ENCODE measurements at regions not wholly inside any gene's neighbourhood (a gene's known extent, or its start where the extent isn't known, plus 50 kb on each side); places are given as distances from the start of the nearest gene placed in this dataset.

DNA sequence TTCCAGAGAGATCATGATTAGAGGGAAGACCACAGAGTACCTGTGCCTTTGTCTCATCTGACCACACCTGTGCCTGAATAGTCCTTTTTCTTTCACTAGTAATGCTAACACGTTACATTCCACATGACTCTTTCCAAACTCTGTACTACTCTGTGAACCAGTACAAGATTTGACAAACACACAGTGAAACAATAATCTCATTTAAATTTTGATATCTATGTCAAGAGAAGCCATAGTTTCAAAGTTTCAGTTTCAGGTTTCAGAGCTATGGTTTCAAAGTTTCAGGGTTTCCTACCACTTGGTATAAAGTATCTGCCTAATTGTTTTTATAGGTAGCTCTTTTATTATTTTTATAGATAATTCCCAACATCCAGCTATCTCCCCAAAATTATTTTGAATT lies 62.0 kb upstream of the PHACTR2 start:
- TF ChIP-seq, protein P1, sequence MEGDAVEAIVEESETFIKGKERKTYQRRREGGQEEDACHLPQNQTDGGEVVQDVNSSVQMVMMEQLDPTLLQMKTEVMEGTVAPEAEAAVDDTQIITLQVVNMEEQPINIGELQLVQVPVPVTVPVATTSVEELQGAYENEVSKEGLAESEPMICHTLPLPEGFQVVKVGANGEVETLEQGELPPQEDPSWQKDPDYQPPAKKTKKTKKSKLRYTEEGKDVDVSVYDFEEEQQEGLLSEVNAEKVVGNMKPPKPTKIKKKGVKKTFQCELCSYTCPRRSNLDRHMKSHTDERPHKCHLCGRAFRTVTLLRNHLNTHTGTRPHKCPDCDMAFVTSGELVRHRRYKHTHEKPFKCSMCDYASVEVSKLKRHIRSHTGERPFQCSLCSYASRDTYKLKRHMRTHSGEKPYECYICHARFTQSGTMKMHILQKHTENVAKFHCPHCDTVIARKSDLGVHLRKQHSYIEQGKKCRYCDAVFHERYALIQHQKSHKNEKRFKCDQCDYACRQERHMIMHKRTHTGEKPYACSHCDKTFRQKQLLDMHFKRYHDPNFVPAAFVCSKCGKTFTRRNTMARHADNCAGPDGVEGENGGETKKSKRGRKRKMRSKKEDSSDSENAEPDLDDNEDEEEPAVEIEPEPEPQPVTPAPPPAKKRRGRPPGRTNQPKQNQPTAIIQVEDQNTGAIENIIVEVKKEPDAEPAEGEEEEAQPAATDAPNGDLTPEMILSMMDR (IDR thresholded peaks at IDR 0.05; ENCODE audit: low read depth, low read length), result no peak
- TF ChIP-seq EZH2phosphoT487 (IDR thresholded peaks at IDR 0.05; ENCODE audit: low read depth), result no peak

All from OCI-LY3 (cell line).